WTC11 (cell line): ENCODE measurements at regions not wholly inside any gene's neighbourhood (a gene's known extent, or its start where the extent isn't known, plus 50 kb on each side); places are given as distances from the start of the nearest gene placed in this dataset.

Source experiments
- ATAC-seq: fragments of 200-7000 bp; cut with Tn5 transposase; 2 replicates; pipeline ENCODE4 v1.10.0; 2021; ENCODE audit warnings: mild to moderate bottlenecking, moderate library complexity
- CTCF ChIA-PET: fragments of 300-600 bp; sonication (Branson Sonifier 250); formaldehyde crosslinking; loops from one replicate; lab custom pipeline; 2021; ENCODE audit warnings: antibody characterized with exemption; lab: Charles Lee
- POLR2A ChIA-PET: fragments of 350-600 bp; sonication (Branson Sonifier 250); formaldehyde crosslinking; loops from one replicate; lab custom pipeline; 2021; ENCODE audit warnings: antibody characterized with exemption; lab: Charles Lee
- DNase-seq: peaks from one replicate; pipeline ENCODE4 v3.0.0; 2021; ENCODE audit warnings: low spot score
- H3K27ac Mint-ChIP-seq: 2 replicates; pipeline ENCODE4 v1.8.0; 2021; ENCODE audit warnings: mixed read lengths
- H3K27me3 Mint-ChIP-seq: 2 replicates; pipeline ENCODE4 v1.8.0; 2021; ENCODE audit warnings: low read depth, mild to moderate bottlenecking, moderate library complexity, mixed read lengths
- H3K36me3 Mint-ChIP-seq: 2 replicates; pipeline ENCODE4 v1.8.0; 2021; ENCODE audit warnings: mixed read lengths
- H3K4me1 Mint-ChIP-seq: 2 replicates; pipeline ENCODE4 v1.8.0; 2022; ENCODE audit warnings: mixed read lengths
- H3K4me3 Mint-ChIP-seq: 2 replicates; pipeline ENCODE4 v1.8.0; 2021; ENCODE audit warnings: mild to moderate bottlenecking, moderate library complexity, mixed read lengths
- H3K9me3 Mint-ChIP-seq: 2 replicates; pipeline ENCODE4 v1.8.0; 2021; ENCODE audit warnings: mixed read lengths
- ATF2 ChIP-seq: sonication (generic); formaldehyde crosslinking; IDR thresholded peaks from 2 replicates; pipeline ENCODE4 v1.8.1; 2022; ENCODE audit warnings: low read depth, missing genetic modification reagents, borderline replicate concordance
- CTCF ChIP-seq: fragments of 200-600 bp; IDR thresholded peaks from 2 replicates; pipeline ENCODE4 v1.8.0; 2022; ENCODE audit warnings: antibody characterized with exemption
- E2F1 ChIP-seq: sonication (generic); formaldehyde crosslinking; IDR thresholded peaks from 2 replicates; pipeline ENCODE4 v1.8.0; 2022; ENCODE audit warnings: mild to moderate bottlenecking, missing genetic modification reagents
- E2F5 ChIP-seq: sonication (generic); formaldehyde crosslinking; IDR thresholded peaks from 2 replicates; pipeline ENCODE4 v1.8.1; 2022; ENCODE audit warnings: mild to moderate bottlenecking, moderate library complexity, missing genetic modification reagents
- ETV6 ChIP-seq: sonication (generic); formaldehyde crosslinking; IDR thresholded peaks from 2 replicates; pipeline ENCODE4 v1.8.1; 2022; ENCODE audit warnings: mild to moderate bottlenecking, missing genetic modification reagents
- GABPB1 ChIP-seq: sonication (generic); formaldehyde crosslinking; IDR thresholded peaks from 2 replicates; pipeline ENCODE4 v1.8.1; 2023; ENCODE audit warnings: mild to moderate bottlenecking, missing genetic modification reagents
- GTF2I ChIP-seq: fragments of 250-450 bp; sonication (Bioruptor Pico); conservative IDR thresholded peaks from 2 replicates; pipeline ENCODE4 v1.4.0; 2021; ENCODE audit warnings: mild to moderate bottlenecking
- IRF1 ChIP-seq: sonication (generic); formaldehyde crosslinking; IDR thresholded peaks from 2 replicates; pipeline ENCODE4 v1.8.0; 2023; ENCODE audit warnings: missing genetic modification reagents
- KAT7 ChIP-seq: sonication (generic); formaldehyde crosslinking; IDR thresholded peaks from 2 replicates; pipeline ENCODE4 v1.8.1; 2023; ENCODE audit warnings: missing genetic modification reagents, mild to moderate bottlenecking, borderline replicate concordance
- MLX ChIP-seq: sonication (generic); formaldehyde crosslinking; IDR thresholded peaks from 2 replicates; pipeline ENCODE4 v1.8.1; 2023; ENCODE audit warnings: mild to moderate bottlenecking, missing genetic modification reagents, moderate library complexity
- NR2C2 ChIP-seq: sonication (generic); formaldehyde crosslinking; IDR thresholded peaks from 2 replicates; pipeline ENCODE4 v1.8.0; 2022; ENCODE audit warnings: mild to moderate bottlenecking, missing genetic modification reagents
- SMAD4 ChIP-seq: sonication (generic); formaldehyde crosslinking; IDR thresholded peaks from 2 replicates; pipeline ENCODE4 v1.8.0; 2022; ENCODE audit warnings: mild to moderate bottlenecking, missing genetic modification reagents
- SP1 ChIP-seq: sonication (generic); formaldehyde crosslinking; conservative IDR thresholded peaks from 2 replicates; pipeline ENCODE4 v1.8.1; 2022; ENCODE audit warnings: missing genetic modification reagents
- TEAD1 ChIP-seq: sonication (generic); formaldehyde crosslinking; IDR thresholded peaks from 2 replicates; pipeline ENCODE4 v1.8.0; 2022; ENCODE audit warnings: mild to moderate bottlenecking, missing genetic modification reagents
- USF2 ChIP-seq: sonication (generic); formaldehyde crosslinking; IDR thresholded peaks from 2 replicates; pipeline ENCODE4 v1.8.1; 2023; ENCODE audit warnings: mild to moderate bottlenecking, missing genetic modification reagents, moderate library complexity
- ZBTB21 ChIP-seq: sonication (generic); formaldehyde crosslinking; IDR thresholded peaks from 2 replicates; pipeline ENCODE4 v1.8.1; 2023; ENCODE audit warnings: mild to moderate bottlenecking, missing genetic modification reagents, borderline replicate concordance
- ZNF263 ChIP-seq: sonication (generic); formaldehyde crosslinking; IDR thresholded peaks from 2 replicates; pipeline ENCODE4 v1.8.1; 2022; ENCODE audit warnings: low read depth, mild to moderate bottlenecking, moderate library complexity, missing genetic modification reagents
- ZNF671 ChIP-seq: fragments of 250-450 bp; sonication (Bioruptor Pico); IDR thresholded peaks from 2 replicates; pipeline ENCODE4 v1.8.0; 2021; ENCODE audit warnings: mild to moderate bottlenecking

- ChIA-PET POLR2A (no interaction called here), CTCF (interaction anchor here (0.5 to 1.7 kb wide), 7 partner anchors 151 to 1096 kb away, joined by 3 to 5 read pairs (median 4); no protein-coding TSS in a partner anchor)
- DNase-seq (peak; percentile 68), ATAC-seq (peak; percentile 65)
- peaks cover 63% of the 10 kb centered on the region for H3K36me3 Mint-ChIP-seq
- no peak overlapping the region for H3K27ac Mint-ChIP-seq
- H3K4me1 Mint-ChIP-seq = peaks cover 15% of the 10 kb centered on the region; the same call in 1 of the 2 replicates
- H3K4me3 Mint-ChIP-seq = no peak overlapping the region
- TF ChIP-seq ATF2 (CRISPR knock-in tag) = no peak
- no peak for TF ChIP-seq USF2 (CRISPR knock-in tag)
- TF ChIP-seq E2F1 (CRISPR knock-in tag) = no peak
- peak; percentile 75 for TF ChIP-seq CTCF
- no peak for TF ChIP-seq TEAD1 (CRISPR knock-in tag)
- TF ChIP-seq, all 79 proteins: peak for 1
- peaks cover 65% of the 10 kb centered on the region for H3K9me3 Mint-ChIP-seq
- peaks cover 74% of the 10 kb centered on the region for H3K27me3 Mint-ChIP-seq
Measured at GRCh38 chr12:130041983-130042812, 120.1 kb upstream of the FZD10 start.

GRCh38 chr12:130043685-130044406 is 118.4 kb upstream of the FZD10 start:
- Mint-ChIP-seq H3K36me3 (peaks cover 64% of the 10 kb centered on the region), H3K27me3 (peaks cover 71% of the 10 kb centered on the region), H3K4me1 (peaks cover 15% of the 10 kb centered on the region; the same call in 1 of the 2 replicates), H3K9me3 (peaks cover 60% of the 10 kb centered on the region), H3K4me3 (no peak overlapping the region), H3K27ac (no peak overlapping the region)
- TF ChIP-seq E2F5 (CRISPR knock-in tag) (no peak), SP1 (CRISPR knock-in tag) (no peak), MLX (CRISPR knock-in tag) (no peak), ZNF263 (CRISPR knock-in tag) (no peak), SMAD4 (CRISPR knock-in tag) (no peak), KAT7 (CRISPR knock-in tag) (no peak), IRF1 (CRISPR knock-in tag) (no peak), E2F1 (CRISPR knock-in tag) (no peak), ZBTB21 (no peak), GTF2I (no peak), ETV6 (CRISPR knock-in tag) (no peak), ZNF671 (CRISPR knock-in tag) (no peak), GABPB1 (CRISPR knock-in tag) (no peak), NR2C2 (CRISPR knock-in tag) (no peak)
- DNase-seq = no peak
- ChIA-PET CTCF (interaction anchor here (1.3 kb wide), 1 partner anchor 82 kb away, joined by 4 read pairs; no protein-coding TSS in a partner anchor), POLR2A (no interaction called here)
- ATAC-seq = no peak
